HG03432 (cell line): ENCODE measurements at regions not wholly inside any gene's neighbourhood (a gene's known extent, or its start where the extent isn't known, plus 50 kb on each side); places are given as distances from the start of the nearest gene placed in this dataset.

Experiments
- ATAC-seq: cut with Tn5 transposase; IDR thresholded peaks from one replicate; pipeline ENCODE4 v1.9.1; 2021; ENCODE audit warnings: mild to moderate bottlenecking, moderate library complexity; ENCODE audit not compliant: unreplicated experiment

- no peak for ATAC-seq
Observed at GRCh38 chr7:24469118-24469517, 104.1 kb upstream of the PALS2 start.

- ATAC-seq, result no peak
Observed at GRCh38 chr7:24472093-24472492, 101.2 kb upstream of the PALS2 start.

GRCh38 chr7:24475166-24475961 lies 97.9 kb upstream of the PALS2 start:
- no peak for ATAC-seq

- no peak for ATAC-seq
Observed at GRCh38 chr7:24476227-24476626, 97.0 kb upstream of the PALS2 start.

- ATAC-seq, result no peak
Observed at GRCh38 chr7:24477398-24478136, 95.7 kb upstream of the PALS2 start.

- ATAC-seq, result no peak
Observed at GRCh38 chr7:24478137-24478655, 95.1 kb upstream of the PALS2 start.

GRCh38 chr7:24480501-24480900 lies 92.8 kb upstream of the PALS2 start:
- ATAC-seq, result no peak

- ATAC-seq, result no peak
Observed at GRCh38 chr7:24483804-24484203, 89.4 kb upstream of the PALS2 start.

- no peak for ATAC-seq
Observed at GRCh38 chr7:24492576-24492975, 80.7 kb upstream of the PALS2 start.

- ATAC-seq, result no peak
Observed at GRCh38 chr7:24494832-24495231, 78.4 kb upstream of the PALS2 start.

- no peak for ATAC-seq
Observed at GRCh38 chr7:24496036-24496435, 77.2 kb upstream of the PALS2 start.

- no peak for ATAC-seq
Observed at GRCh38 chr7:24498439-24498838, 74.8 kb upstream of the PALS2 start.

- no peak for ATAC-seq
Observed at GRCh38 chr7:24499871-24500270, 73.4 kb upstream of the PALS2 start.

- ATAC-seq, result no peak
Observed at GRCh38 chr7:24500599-24500998, 72.7 kb upstream of the PALS2 start.

GRCh38 chr7:24501009-24501408 lies 72.2 kb upstream of the PALS2 start:
- ATAC-seq, result no peak

GRCh38 chr7:24501443-24502134 lies 71.7 kb upstream of the PALS2 start:
- no peak for ATAC-seq

- no peak for ATAC-seq
Observed at GRCh38 chr7:24502135-24502488, 71.1 kb upstream of the PALS2 start.

GRCh38 chr7:24503506-24503905 lies 69.7 kb upstream of the PALS2 start:
- no peak for ATAC-seq

- no peak for ATAC-seq
Observed at GRCh38 chr7:24504040-24504439, 69.2 kb upstream of the PALS2 start.

- no peak for ATAC-seq
Observed at GRCh38 chr7:24504836-24505235, 68.4 kb upstream of the PALS2 start.

- no peak for ATAC-seq
Observed at GRCh38 chr7:24505968-24506367, 67.3 kb upstream of the PALS2 start.

GRCh38 chr7:24508316-24508715 lies 64.9 kb upstream of the PALS2 start:
- ATAC-seq, result no peak
